ENCODE measurements at regions not wholly inside any gene's neighbourhood (a gene's known extent, or its start where the extent isn't known, plus 50 kb on each side); places are given as distances from the start of the nearest gene placed in this dataset.
"Not testable (repeated sequence)": the region's sequence is repeated elsewhere in the genome, so short reads cannot be mapped to it uniquely, and the experiment has no call there.

DNA sequence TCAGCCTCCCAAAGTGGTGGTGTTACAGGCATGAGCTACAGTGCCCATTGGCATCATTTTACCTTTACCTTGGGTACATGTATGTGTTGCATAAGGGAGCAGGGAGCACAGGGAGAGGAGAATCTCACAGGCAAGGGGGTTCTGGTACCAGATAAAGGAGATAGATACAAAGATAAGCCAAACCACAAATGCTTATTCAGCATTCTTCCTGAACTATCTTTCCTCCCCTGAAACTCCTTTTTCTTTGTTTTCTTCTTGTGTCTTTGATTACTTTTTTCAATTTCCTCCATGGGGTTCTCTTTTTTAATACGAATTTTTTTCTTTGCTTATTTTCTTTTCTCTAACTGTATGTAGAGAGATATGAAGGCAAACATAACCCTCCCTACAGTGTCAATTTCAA lies 193.8 kb downstream of the SPDYE17 start:
- TF ChIP-seq POLR2A, POLR2AphosphoS5 (IDR thresholded peaks at IDR 0.05): not testable (repeated sequence)
- TF ChIP-seq, protein P1, sequence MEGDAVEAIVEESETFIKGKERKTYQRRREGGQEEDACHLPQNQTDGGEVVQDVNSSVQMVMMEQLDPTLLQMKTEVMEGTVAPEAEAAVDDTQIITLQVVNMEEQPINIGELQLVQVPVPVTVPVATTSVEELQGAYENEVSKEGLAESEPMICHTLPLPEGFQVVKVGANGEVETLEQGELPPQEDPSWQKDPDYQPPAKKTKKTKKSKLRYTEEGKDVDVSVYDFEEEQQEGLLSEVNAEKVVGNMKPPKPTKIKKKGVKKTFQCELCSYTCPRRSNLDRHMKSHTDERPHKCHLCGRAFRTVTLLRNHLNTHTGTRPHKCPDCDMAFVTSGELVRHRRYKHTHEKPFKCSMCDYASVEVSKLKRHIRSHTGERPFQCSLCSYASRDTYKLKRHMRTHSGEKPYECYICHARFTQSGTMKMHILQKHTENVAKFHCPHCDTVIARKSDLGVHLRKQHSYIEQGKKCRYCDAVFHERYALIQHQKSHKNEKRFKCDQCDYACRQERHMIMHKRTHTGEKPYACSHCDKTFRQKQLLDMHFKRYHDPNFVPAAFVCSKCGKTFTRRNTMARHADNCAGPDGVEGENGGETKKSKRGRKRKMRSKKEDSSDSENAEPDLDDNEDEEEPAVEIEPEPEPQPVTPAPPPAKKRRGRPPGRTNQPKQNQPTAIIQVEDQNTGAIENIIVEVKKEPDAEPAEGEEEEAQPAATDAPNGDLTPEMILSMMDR (IDR thresholded peaks at IDR 0.05 in 8 of 11, conservative IDR thresholded peaks at IDR 0.05 in 3 of 11): not testable (repeated sequence)
